LoVo (cell line): ENCODE measurements at regions not wholly inside any gene's neighbourhood (a gene's known extent, or its start where the extent isn't known, plus 50 kb on each side); places are given as distances from the start of the nearest gene placed in this dataset.

Source experiments
- DNase-seq: peaks from one replicate; pipeline ENCODE4 v3.0.0-alpha.2; 2016; ENCODE audit warnings: low spot score

- no peak for DNase-seq
Measured at GRCh38 chr5:118044169-118044568, 944.2 kb downstream of the DTWD2 start.

GRCh38 chr5:118043531-118043930 lies 944.8 kb downstream of the DTWD2 start:
- no peak for DNase-seq

- DNase-seq: no peak
Measured at GRCh38 chr5:118042076-118042475, 946.3 kb downstream of the DTWD2 start.

- no peak for DNase-seq
Measured at GRCh38 chr5:118040496-118040895, 947.9 kb downstream of the DTWD2 start.

GRCh38 chr5:118033686-118034338 lies 954.5 kb downstream of the DTWD2 start:
- no peak for DNase-seq

GRCh38 chr5:118029807-118030206 lies 958.5 kb downstream of the DTWD2 start:
- DNase-seq: no peak

GRCh38 chr5:118022062-118022461 lies 966.3 kb downstream of the DTWD2 start:
- DNase-seq: no peak

DNA sequence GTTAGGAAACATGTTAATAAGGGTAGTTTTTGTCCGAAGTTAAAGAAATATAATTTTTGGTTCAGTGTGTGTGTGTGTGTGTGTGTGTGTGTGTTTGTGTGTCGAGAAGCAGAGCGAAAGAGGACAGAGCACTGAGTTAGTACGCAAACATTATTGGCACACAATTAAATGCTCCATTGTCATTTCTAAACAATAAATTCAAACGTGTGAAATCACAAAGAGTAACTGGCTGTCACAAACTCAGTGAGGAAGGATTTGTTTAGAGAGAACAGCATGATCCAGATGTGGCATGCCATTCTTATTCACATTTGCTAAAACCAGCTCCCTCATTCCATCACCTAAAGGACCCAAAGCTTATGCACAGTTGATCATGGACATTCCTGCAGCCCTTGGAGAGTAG lies 970.8 kb downstream of the DTWD2 start:
- no peak for DNase-seq

- DNase-seq: no peak
Measured at GRCh38 chr5:118016396-118016795, 972.0 kb downstream of the DTWD2 start.

- no peak for DNase-seq
Measured at GRCh38 chr5:118015511-118015910, 972.8 kb downstream of the DTWD2 start.

DNA sequence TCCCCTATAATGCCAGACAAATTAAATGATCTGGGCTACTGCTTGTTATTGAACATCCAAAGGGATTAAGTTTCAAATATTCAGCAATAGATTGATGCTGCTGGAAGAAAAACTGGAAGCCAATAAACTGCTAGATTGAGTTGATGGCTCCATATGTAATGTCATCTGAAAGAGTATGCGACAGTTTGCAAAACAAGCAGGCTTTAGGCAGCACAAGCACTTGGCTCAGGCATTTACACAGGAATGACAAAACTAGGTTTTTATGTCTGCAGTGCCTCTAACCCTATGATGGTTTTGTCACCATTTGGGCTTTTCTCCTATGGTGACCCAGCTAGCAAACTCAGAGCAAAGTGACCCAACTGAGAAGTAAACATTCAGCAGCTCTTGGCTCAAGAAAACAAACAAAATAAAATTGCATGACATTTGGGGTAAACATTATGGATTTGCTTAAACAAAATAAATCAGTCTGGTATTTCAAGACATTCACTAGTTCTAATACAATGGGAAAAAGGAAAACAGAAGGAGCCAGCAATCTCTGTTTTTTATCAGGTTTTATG lies 978.5 kb downstream of the DTWD2 start:
- DNase-seq: no peak

- DNase-seq: no peak
Measured at GRCh38 chr5:118008779-118009178, 979.6 kb downstream of the DTWD2 start.

- no peak for DNase-seq
Measured at GRCh38 chr5:118007262-118007661, 981.1 kb downstream of the DTWD2 start.

- DNase-seq: no peak
Measured at GRCh38 chr5:118006219-118006618, 982.1 kb downstream of the DTWD2 start.

- no peak for DNase-seq
Measured at GRCh38 chr5:117999939-118000549, 988.3 kb downstream of the DTWD2 start.

DNA sequence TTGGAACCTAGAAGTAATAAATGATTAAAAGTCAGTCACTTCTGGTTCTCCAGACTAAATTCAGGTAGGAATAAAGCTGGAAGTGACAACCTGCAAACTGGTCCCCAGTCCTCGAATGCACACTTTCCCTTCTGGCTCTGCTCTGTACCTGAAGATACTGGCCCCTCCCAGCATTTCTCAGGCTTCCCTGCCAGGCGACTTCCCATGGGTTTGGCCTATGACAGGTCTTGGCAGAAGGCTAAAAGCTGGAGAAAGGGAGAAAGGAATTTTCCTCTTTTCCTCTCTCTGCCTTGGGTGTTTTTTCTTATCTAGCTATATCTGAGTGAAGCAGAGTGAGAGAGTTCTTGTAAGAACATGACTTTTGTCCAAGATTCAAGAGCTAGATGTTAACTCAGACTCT lies 1005.7 kb downstream of the DTWD2 start:
- DNase-seq: no peak

DNA sequence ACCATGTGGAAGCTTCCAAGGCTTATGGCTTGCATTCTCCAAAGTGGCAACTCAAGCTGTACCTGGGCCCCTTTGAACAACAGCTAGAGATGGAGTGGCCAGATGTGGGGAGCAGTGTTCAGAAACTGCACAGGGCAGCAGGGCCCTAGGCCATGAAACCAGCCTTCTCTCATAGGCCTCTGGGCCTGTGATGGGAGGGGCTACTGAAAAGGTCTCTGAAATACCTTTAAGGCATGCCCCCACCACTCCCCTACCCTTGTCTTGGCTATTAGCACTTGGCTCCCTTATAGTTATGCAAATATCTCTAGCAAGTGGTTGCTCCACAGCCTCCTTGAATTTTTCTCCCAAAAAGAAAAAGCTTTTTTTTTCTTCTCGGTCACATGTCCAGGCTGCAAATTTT lies 1014.6 kb downstream of the DTWD2 start:
- DNase-seq: no peak

GRCh38 chr5:117955831-117956230 lies 1032.5 kb downstream of the DTWD2 start:
- DNase-seq: no peak

GRCh38 chr5:117954331-117954730 lies 1034.0 kb downstream of the DTWD2 start:
- no peak for DNase-seq

- DNase-seq: no peak
Measured at GRCh38 chr5:117953272-117953671, 1035.1 kb downstream of the DTWD2 start.

GRCh38 chr5:117947836-117948235 lies 1040.5 kb downstream of the DTWD2 start:
- no peak for DNase-seq

GRCh38 chr5:117947121-117947520 lies 1041.2 kb downstream of the DTWD2 start:
- DNase-seq: no peak

DNA sequence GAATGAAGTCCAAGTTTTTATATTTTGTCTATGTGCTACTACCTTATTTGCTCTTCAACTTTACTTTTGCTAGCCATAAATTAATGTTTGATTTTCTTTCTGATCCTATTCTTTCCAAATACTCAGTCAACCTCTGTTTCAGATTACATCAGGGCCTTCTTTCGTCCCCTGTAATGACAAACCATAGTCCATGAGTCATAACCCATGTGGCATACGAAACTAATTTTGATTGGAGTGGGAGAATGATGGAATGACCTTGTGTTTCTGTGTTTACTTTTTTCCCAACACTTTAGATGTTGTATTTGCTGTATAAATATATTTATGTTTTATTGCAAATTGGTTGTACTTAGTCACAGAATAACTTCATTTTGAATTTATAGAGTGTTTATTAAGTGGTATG lies 1043.1 kb downstream of the DTWD2 start:
- no peak for DNase-seq

GRCh38 chr5:117943541-117943940 lies 1044.8 kb downstream of the DTWD2 start:
- no peak for DNase-seq
